ENCODE measurements at regions not wholly inside any gene's neighbourhood (a gene's known extent, or its start where the extent isn't known, plus 50 kb on each side); places are given as distances from the start of the nearest gene placed in this dataset.
"Not testable (repeated sequence)": the region's sequence is repeated elsewhere in the genome, so short reads cannot be mapped to it uniquely, and the experiment has no call there.

GRCh38 chr4:188332265-188332664, 193.0 kb downstream of the TRIML1 start:
- Mint-ChIP-seq H3K4me3 (ENCODE audit: low read depth) (no peak overlapping the region), H3K36me3 (ENCODE audit: insufficient read depth) (peaks cover 1% of the 10 kb centered on the region), H3K4me1 (ENCODE audit: low read depth) (peaks cover 11% of the 10 kb centered on the region), H3K9me3 (ENCODE audit: low read depth) (peaks cover 6% of the 10 kb centered on the region), H3K27ac (no peak overlapping the region), H3K27me3 (no peaks in the 10 kb centered on the region)
- no peak for DNase-seq (ENCODE audit: low spot score, unreplicated experiment)
- TF ChIP-seq CTCF (IDR thresholded peaks at IDR 0.05; ENCODE audit: unreplicated experiment) = no peak

GRCh38 chr4:188336891-188337290, 197.7 kb downstream of the TRIML1 start:
- H3K4me3 Mint-ChIP-seq (ENCODE audit: low read depth) = no peak overlapping the region
- TF ChIP-seq CTCF (IDR thresholded peaks at IDR 0.05; ENCODE audit: unreplicated experiment) = no peak
- H3K36me3 Mint-ChIP-seq (ENCODE audit: insufficient read depth) = peaks cover 1% of the 10 kb centered on the region
- H3K27me3 Mint-ChIP-seq = no peaks in the 10 kb centered on the region
- no peak overlapping the region for H3K27ac Mint-ChIP-seq
- H3K4me1 Mint-ChIP-seq (ENCODE audit: low read depth) = no peaks in the 10 kb centered on the region
- no peak for DNase-seq (ENCODE audit: low spot score, unreplicated experiment)
- peaks cover 6% of the 10 kb centered on the region for H3K9me3 Mint-ChIP-seq (ENCODE audit: low read depth)

GRCh38 chr4:188341428-188341827, 202.2 kb downstream of the TRIML1 start:
- Mint-ChIP-seq H3K27ac (no peak overlapping the region), H3K36me3 (ENCODE audit: insufficient read depth) (peaks cover 1% of the 10 kb centered on the region), H3K4me3 (ENCODE audit: low read depth) (no peak overlapping the region), H3K27me3 (no peaks in the 10 kb centered on the region), H3K4me1 (ENCODE audit: low read depth) (peaks cover 5% of the 10 kb centered on the region), H3K9me3 (ENCODE audit: low read depth) (peaks cover 12% of the 10 kb centered on the region)
- no peak for DNase-seq (ENCODE audit: low spot score, unreplicated experiment)
- TF ChIP-seq CTCF (IDR thresholded peaks at IDR 0.05; ENCODE audit: unreplicated experiment) = no peak

GRCh38 chr4:188346171-188346809, 207.0 kb downstream of the TRIML1 start:
- Mint-ChIP-seq H3K4me1 (ENCODE audit: low read depth) (peaks cover 5% of the 10 kb centered on the region), H3K27ac (no peak overlapping the region), H3K27me3 (no peaks in the 10 kb centered on the region), H3K4me3 (ENCODE audit: low read depth) (no peak overlapping the region), H3K9me3 (ENCODE audit: low read depth) (peaks cover 6% of the 10 kb centered on the region), H3K36me3 (ENCODE audit: insufficient read depth) (no peaks in the 10 kb centered on the region)
- DNase-seq (ENCODE audit: low spot score, unreplicated experiment) = no peak
- TF ChIP-seq CTCF (IDR thresholded peaks at IDR 0.05; ENCODE audit: unreplicated experiment) = no peak

GRCh38 chr4:188347339-188347738, 208.1 kb downstream of the TRIML1 start:
- H3K4me1 Mint-ChIP-seq (ENCODE audit: low read depth) = peaks cover 5% of the 10 kb centered on the region
- TF ChIP-seq CTCF (IDR thresholded peaks at IDR 0.05; ENCODE audit: unreplicated experiment) = no peak
- DNase-seq (ENCODE audit: low spot score, unreplicated experiment) = no peak
- H3K9me3 Mint-ChIP-seq (ENCODE audit: low read depth) = peaks cover 6% of the 10 kb centered on the region
- no peak overlapping the region for H3K27ac Mint-ChIP-seq
- no peaks in the 10 kb centered on the region for H3K27me3 Mint-ChIP-seq
- H3K36me3 Mint-ChIP-seq (ENCODE audit: insufficient read depth) = no peaks in the 10 kb centered on the region
- no peak overlapping the region for H3K4me3 Mint-ChIP-seq (ENCODE audit: low read depth)

GRCh38 chr4:188349569-188349968, 210.3 kb downstream of the TRIML1 start:
- not testable (repeated sequence) for H3K4me3 Mint-ChIP-seq (ENCODE audit: low read depth); DNase-seq (ENCODE audit: low spot score, unreplicated experiment); H3K36me3 Mint-ChIP-seq (ENCODE audit: insufficient read depth); H3K27me3 Mint-ChIP-seq; H3K4me1 Mint-ChIP-seq (ENCODE audit: low read depth); H3K9me3 Mint-ChIP-seq (ENCODE audit: low read depth); H3K27ac Mint-ChIP-seq
